Sciatic nerve (tissue), 2 donors: ENCODE measurements at regions not wholly inside any gene's neighbourhood (a gene's known extent, or its start where the extent isn't known, plus 50 kb on each side); places are given as distances from the start of the nearest gene placed in this dataset.
"Not testable (repeated sequence)": the region's sequence is repeated elsewhere in the genome, so short reads cannot be mapped to it uniquely, and the experiment has no call there.

ENCODE experiments used
- ATAC-seq: fragments of 200-7000 bp; cut with Tn5 transposase; one replicate; pipeline ENCODE4 v1.9.1; 2020; ENCODE audit warnings: mild to moderate bottlenecking, moderate library complexity
- DNase-seq: peaks from one replicate; pipeline ENCODE4 v3.0.0-alpha.2; 2020; ENCODE audit warnings: low spot score
- intact Hi-C: fragments of 100-400 bp; cut with DNase I; formaldehyde crosslinking; loops from one replicate; pipeline ENCODE4 v1.14.2; 2022
- donor health status: DM: no; HTN: no; CAD: no.
- donor health status: DM: no; HTN: no; CAD: no.

- ATAC-seq, intact Hi-C loops: not testable (repeated sequence)
Observed at GRCh38 chr3:75500357-75500756, 163.8 kb upstream of the FRG2C start.

GRCh38 chr3:75502171-75502570 lies 162.0 kb upstream of the FRG2C start:
- DNase-seq, ATAC-seq, intact Hi-C loops: not testable (repeated sequence)

More at GRCh38 chr3:75500357-75500756, 163.8 kb upstream of the FRG2C start:
- not testable (repeated sequence) for DNase-seq

GRCh38 chr3:75502769-75503756 lies 161.1 kb upstream of the FRG2C start:
- intact Hi-C loops, ATAC-seq, DNase-seq: not testable (repeated sequence)

- no peak for DNase-seq
- intact Hi-C loops, result no loop called here
- ATAC-seq, result no peak
Observed at GRCh38 chr3:75506603-75507002, 157.5 kb upstream of the FRG2C start.

- ATAC-seq, intact Hi-C loops, DNase-seq: not testable (repeated sequence)
Observed at GRCh38 chr3:75507956-75508355, 156.2 kb upstream of the FRG2C start.

- ATAC-seq, intact Hi-C loops, DNase-seq: not testable (repeated sequence)
Observed at GRCh38 chr3:75527657-75528056, 136.5 kb upstream of the FRG2C start.

- DNase-seq, ATAC-seq, intact Hi-C loops: not testable (repeated sequence)
Observed at GRCh38 chr3:75552095-75552494, 112.0 kb upstream of the FRG2C start.

- ATAC-seq, DNase-seq, intact Hi-C loops: not testable (repeated sequence)
Observed at GRCh38 chr3:75564427-75564826, 99.7 kb upstream of the FRG2C start.

- DNase-seq, intact Hi-C loops, ATAC-seq: not testable (repeated sequence)
Observed at GRCh38 chr3:75572303-75572702, 91.8 kb upstream of the FRG2C start.

- intact Hi-C loops, DNase-seq, ATAC-seq: not testable (repeated sequence)
Observed at GRCh38 chr3:75579091-75579490, 85.0 kb upstream of the FRG2C start.

GRCh38 chr3:75579536-75579935 lies 84.6 kb upstream of the FRG2C start:
- intact Hi-C loops, DNase-seq, ATAC-seq: not testable (repeated sequence)

- ATAC-seq, intact Hi-C loops: not testable (repeated sequence)
- DNase-seq, result peak; percentile 71
Observed at GRCh38 chr3:75579981-75580782, 83.9 kb upstream of the FRG2C start.

- ATAC-seq, intact Hi-C loops, DNase-seq: not testable (repeated sequence)
Observed at GRCh38 chr3:75582536-75582935, 81.6 kb upstream of the FRG2C start.

GRCh38 chr3:75583116-75583515 lies 81.0 kb upstream of the FRG2C start:
- intact Hi-C loops, DNase-seq, ATAC-seq: not testable (repeated sequence)

GRCh38 chr3:75587695-75588094 lies 76.4 kb upstream of the FRG2C start:
- intact Hi-C loops, result not testable (repeated sequence)

GRCh38 chr3:75590382-75590781 lies 73.7 kb upstream of the FRG2C start:
- DNase-seq, ATAC-seq, intact Hi-C loops: not testable (repeated sequence)

More at GRCh38 chr3:75587695-75588094, 76.4 kb upstream of the FRG2C start:
- not testable (repeated sequence) for DNase-seq, ATAC-seq

- ATAC-seq, intact Hi-C loops, DNase-seq: not testable (repeated sequence)
Observed at GRCh38 chr3:75604286-75604934, 59.7 kb upstream of the FRG2C start.

GRCh38 chr3:75607996-75608395 lies 56.1 kb upstream of the FRG2C start:
- intact Hi-C loops, ATAC-seq, DNase-seq: not testable (repeated sequence)
